Stimulated activated CD4-positive, alpha-beta T cell treated with anti-CD3 and anti-CD28 coated beads, Interleukin-2, amount 100 ng/mL, for 4 hours (primary cell): ENCODE measurements at regions not wholly inside any gene's neighbourhood (a gene's known extent, or its start where the extent isn't known, plus 50 kb on each side); places are given as distances from the start of the nearest gene placed in this dataset.
"Not testable (repeated sequence)": the region's sequence is repeated elsewhere in the genome, so short reads cannot be mapped to it uniquely, and the experiment has no call there.

ENCODE experiments used
- DNase-seq: peaks from one replicate; pipeline ENCODE4 v3.0.0-alpha.2; 2020; ENCODE audit warnings: low read depth

GRCh38 chr10:120048391-120048790 lies 155.9 kb downstream of the SEC23IP start:
- no peak for DNase-seq

- no peak for DNase-seq
These were observed 159.1 kb downstream of the SEC23IP start for GRCh38 chr10:120051671-120052070.

- no peak for DNase-seq
These were observed 160.6 kb downstream of the SEC23IP start for GRCh38 chr10:120052964-120053702.

- not testable (repeated sequence) for DNase-seq
These were observed 167.3 kb downstream of the SEC23IP start for GRCh38 chr10:120059790-120060189.

GRCh38 chr10:120067427-120067826 lies 174.9 kb downstream of the SEC23IP start:
- DNase-seq = no peak

GRCh38 chr10:120069700-120070099 lies 177.2 kb downstream of the SEC23IP start:
- no peak for DNase-seq

- no peak for DNase-seq
These were observed 182.8 kb downstream of the SEC23IP start for GRCh38 chr10:120075349-120075748.

- no peak for DNase-seq
These were observed 184.6 kb downstream of the SEC23IP start for GRCh38 chr10:120076996-120077706.

- no peak for DNase-seq
These were observed 185.4 kb downstream of the SEC23IP start for GRCh38 chr10:120077707-120078492.

GRCh38 chr10:120085096-120085796 lies 192.7 kb downstream of the SEC23IP start:
- DNase-seq = no peak

GRCh38 chr10:120086066-120086465 lies 193.5 kb downstream of the SEC23IP start:
- no peak for DNase-seq

- DNase-seq = no peak
These were observed 194.6 kb downstream of the SEC23IP start for GRCh38 chr10:120087109-120087508.

GRCh38 chr10:120095875-120096274 lies 203.3 kb downstream of the SEC23IP start:
- no peak for DNase-seq

- DNase-seq = no peak
These were observed 205.2 kb downstream of the SEC23IP start for GRCh38 chr10:120097766-120098165.

GRCh38 chr10:120098232-120098930 lies 205.9 kb downstream of the SEC23IP start:
- DNase-seq = no peak

GRCh38 chr10:120103738-120104560 lies 211.4 kb downstream of the SEC23IP start:
- DNase-seq = no peak

- DNase-seq = no peak
These were observed 212.5 kb downstream of the SEC23IP start for GRCh38 chr10:120105001-120105400.

GRCh38 chr10:120105492-120105891 lies 213.0 kb downstream of the SEC23IP start:
- DNase-seq = no peak

- DNase-seq = no peak
These were observed 216.4 kb downstream of the SEC23IP start for GRCh38 chr10:120108916-120109315.

GRCh38 chr10:120109725-120110124 lies 217.2 kb downstream of the SEC23IP start:
- not testable (repeated sequence) for DNase-seq

GRCh38 chr10:120110196-120110595 lies 217.7 kb downstream of the SEC23IP start:
- no peak for DNase-seq
